Large intestine (tissue), 3 donors: ENCODE measurements at regions not wholly inside any gene's neighbourhood (a gene's known extent, or its start where the extent isn't known, plus 50 kb on each side); places are given as distances from the start of the nearest gene placed in this dataset.

Experiments used
- DNase-seq, 2 donors: peaks; one replicate each; pipeline versions ENCODE4 v3.0.0 to v3.0.0-alpha.2; 2013
- H3K27ac ChIP-seq: one replicate; pipeline ENCODE4 v1.5.1; 2013; ENCODE audit warnings: low read length
- H3K27me3 ChIP-seq: 2 replicates; pipeline ENCODE4 v1.6.1; 2013; ENCODE audit warnings: low read length; ENCODE audit not compliant: control insufficient read depth, insufficient read depth
- H3K36me3 ChIP-seq: 2 replicates; pipeline ENCODE4 v1.6.1; 2013; ENCODE audit warnings: low read length; ENCODE audit not compliant: control insufficient read depth, insufficient read depth
- H3K4me1 ChIP-seq: one replicate; pipeline ENCODE4 v1.6.1; 2013; ENCODE audit warnings: low read length; ENCODE audit not compliant: control insufficient read depth, insufficient read depth
- H3K4me3 ChIP-seq: one replicate; pipeline ENCODE4 v1.5.1; 2013; ENCODE audit warnings: low read length
- H3K9me3 ChIP-seq: one replicate; pipeline ENCODE4 v1.6.1; 2013; ENCODE audit warnings: mild to moderate bottlenecking, low read depth, low read length, moderate library complexity; ENCODE audit not compliant: control insufficient read depth
- WGBS: methylation state at CpG from one replicate; pipeline ENCODE4 v1.1.5; 2013; ENCODE audit warnings: low lambda C conversion rate; ENCODE audit not compliant: insufficient coverage; 5-methylcytosine and 5-hydroxymethylcytosine counted together

- no peaks in the 10 kb centered on the region for H3K36me3 ChIP-seq
- H3K27ac ChIP-seq = no peak overlapping the region
- H3K27me3 ChIP-seq = no peaks in the 10 kb centered on the region
- no peaks in the 10 kb centered on the region for H3K4me1 ChIP-seq
- no peak for DNase-seq
- H3K4me3 ChIP-seq = no peak overlapping the region
- no peaks in the 10 kb centered on the region for H3K9me3 ChIP-seq
Measured at GRCh38 chr2:177340158-177340557, 52.4 kb upstream of the AGPS start.

DNA sequence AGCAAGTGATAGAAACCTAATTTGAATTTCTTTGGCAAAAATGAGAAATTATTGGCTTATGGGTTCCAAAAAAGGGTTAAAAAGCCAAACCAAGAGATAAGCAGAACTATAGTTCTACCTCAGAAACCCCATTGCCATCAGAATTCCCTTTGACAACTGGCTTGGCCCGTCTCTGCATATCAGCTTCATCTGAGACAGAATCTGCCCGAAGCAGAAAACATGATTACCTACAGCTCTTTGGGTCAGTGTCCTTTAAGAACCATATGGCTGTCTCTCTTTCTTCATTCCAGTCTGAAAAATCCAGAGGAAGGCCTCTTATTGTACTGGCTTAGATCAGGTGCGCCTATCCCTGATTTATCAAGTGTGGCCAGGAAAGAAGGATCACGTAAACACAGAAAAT lies 49.8 kb upstream of the AGPS start:
- H3K4me1 ChIP-seq = no peaks in the 10 kb centered on the region
- WGBS = 80% methylated on average over 1 of the region's 4 CpGs
- H3K4me3 ChIP-seq = no peak overlapping the region
- no peaks in the 10 kb centered on the region for H3K9me3 ChIP-seq
- DNase-seq = no peak
- no peaks in the 10 kb centered on the region for H3K27me3 ChIP-seq
- no peaks in the 10 kb centered on the region for H3K36me3 ChIP-seq
- no peak overlapping the region for H3K27ac ChIP-seq
